HAP-1 (cell line): ENCODE measurements at regions not wholly inside any gene's neighbourhood (a gene's known extent, or its start where the extent isn't known, plus 50 kb on each side); places are given as distances from the start of the nearest gene placed in this dataset.
"Not testable (repeated sequence)": the region's sequence is repeated elsewhere in the genome, so short reads cannot be mapped to it uniquely, and the experiment has no call there.

Experiments used
- DNase-seq, 2 experiments: peaks; one replicate each; pipeline ENCODE4 v3.0.0-alpha.2; 2016 to 2020; ENCODE audit warnings: low spot score in 2 of 2
- H3K27me3 ChIP-seq: fragments of 250-450 bp; sonication (Bioruptor Pico); 2 replicates; pipeline ENCODE4 v1.5.1; 2020; ENCODE audit warnings: low read depth, mild to moderate bottlenecking, moderate library complexity
- H3K36me3 ChIP-seq: fragments of 250-450 bp; sonication (Bioruptor Pico); replicated peaks from 2 replicates; pipeline ENCODE4 v1.5.1; 2020; ENCODE audit warnings: mild to moderate bottlenecking
- H3K4me1 ChIP-seq: fragments of 250-450 bp; sonication (Bioruptor Pico); 2 replicates; pipeline ENCODE4 v1.5.1; 2020; ENCODE audit warnings: mild to moderate bottlenecking
- H3K4me3 ChIP-seq: fragments of 250-450 bp; sonication (Bioruptor Pico); 2 replicates; pipeline ENCODE4 v1.5.1; 2020; ENCODE audit warnings: mild to moderate bottlenecking, moderate library complexity
- H3K9me3 ChIP-seq: fragments of 250-450 bp; sonication (Bioruptor Pico); 2 replicates; pipeline ENCODE4 v1.5.1; 2020; ENCODE audit warnings: mild to moderate bottlenecking, moderate library complexity
- in situ Hi-C: fragments of 300-500 bp; cut with MboI; formaldehyde crosslinking; loops from 3 replicates; pipeline ENCODE4 v1.14.3; 2020; ENCODE audit warnings: low sequenced_read_pairs, inconsistent platforms, mixed read lengths

GRCh38 chr6:165129086-165129485 lies 180.3 kb downstream of the C6orf118 start:
- no peak for DNase-seq
- Histone ChIP-seq H3K27me3 (no peaks in the 10 kb centered on the region), H3K4me3 (no peak overlapping the region), H3K9me3 (no peaks in the 10 kb centered on the region), H3K4me1 (no peaks in the 10 kb centered on the region), H3K36me3 (no peaks in the 10 kb centered on the region)
- in situ Hi-C loops, result no loop called here

DNA sequence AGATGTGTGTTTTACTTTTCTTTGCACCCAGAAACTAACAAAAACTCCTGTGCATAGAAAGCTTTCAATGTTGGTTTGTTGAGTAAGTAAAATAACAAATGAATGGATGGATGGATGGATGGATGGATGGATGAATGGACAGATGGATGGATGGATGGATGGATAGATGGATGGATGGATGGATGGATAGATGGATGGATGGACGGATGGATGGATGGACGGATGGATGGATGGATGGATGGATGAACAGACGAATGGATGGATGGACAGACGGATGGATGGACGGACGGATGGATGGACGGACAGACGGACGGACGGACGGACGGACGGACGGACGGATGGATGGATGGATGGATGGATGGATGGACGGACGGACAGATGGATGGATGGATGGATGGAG lies 181.7 kb downstream of the C6orf118 start:
- DNase-seq, H3K4me3 ChIP-seq, in situ Hi-C loops, H3K9me3 ChIP-seq, H3K4me1 ChIP-seq, H3K36me3 ChIP-seq, H3K27me3 ChIP-seq: not testable (repeated sequence)

GRCh38 chr6:165124681-165125080 lies 184.7 kb downstream of the C6orf118 start:
- H3K9me3 ChIP-seq, H3K27me3 ChIP-seq, DNase-seq, H3K4me1 ChIP-seq, in situ Hi-C loops, H3K36me3 ChIP-seq, H3K4me3 ChIP-seq: not testable (repeated sequence)

DNA sequence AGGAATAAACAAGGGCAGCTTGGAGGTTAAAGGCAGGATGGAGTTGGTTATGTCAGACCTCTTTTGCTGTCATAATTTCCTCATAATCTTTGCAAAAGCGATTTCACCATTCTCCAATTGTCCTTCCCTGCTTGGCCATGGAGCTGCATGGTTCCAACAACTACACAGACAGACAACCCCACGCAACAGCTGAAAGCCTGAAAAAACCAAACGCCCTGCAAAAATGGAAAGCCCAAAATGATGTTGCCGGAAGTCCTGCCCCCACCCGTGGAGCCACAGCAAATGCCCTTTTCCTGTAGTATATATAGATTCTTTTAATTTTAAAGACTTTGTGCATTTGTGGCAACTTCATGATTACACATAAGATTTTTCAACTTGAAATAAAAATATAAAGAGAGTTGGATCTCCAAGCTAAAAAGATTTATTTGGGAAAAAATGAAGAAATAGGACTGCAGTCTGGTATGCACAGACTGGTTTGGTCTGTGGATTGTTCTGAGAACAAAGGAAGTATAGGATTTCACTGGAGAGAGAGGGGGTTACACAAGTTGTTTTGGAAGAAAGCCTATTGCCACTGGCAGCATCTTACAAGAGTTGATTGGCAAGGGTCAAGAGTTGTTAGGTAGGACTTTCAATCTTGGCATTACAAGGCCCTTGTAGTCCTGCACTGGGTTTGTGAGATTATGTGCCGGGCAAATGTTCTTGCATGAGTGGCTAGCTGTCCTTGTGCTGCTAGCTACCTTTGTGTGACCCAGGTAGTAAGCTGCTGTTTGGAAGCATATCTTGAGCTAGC lies 190.0 kb downstream of the C6orf118 start:
- Histone ChIP-seq H3K36me3 (no peaks in the 10 kb centered on the region), H3K9me3 (no peaks in the 10 kb centered on the region), H3K27me3 (no peaks in the 10 kb centered on the region), H3K4me1 (no peaks in the 10 kb centered on the region), H3K4me3 (no peak overlapping the region)
- DNase-seq, result no peak
- in situ Hi-C loops, result no loop called here

- Histone ChIP-seq H3K36me3 (no peaks in the 10 kb centered on the region), H3K27me3 (no peaks in the 10 kb centered on the region), H3K9me3 (no peaks in the 10 kb centered on the region), H3K4me3 (no peak overlapping the region), H3K4me1 (no peaks in the 10 kb centered on the region)
- in situ Hi-C loops, result no loop called here
- DNase-seq, result no peak
Measured at GRCh38 chr6:165118736-165119135, 190.7 kb downstream of the C6orf118 start.

DNA sequence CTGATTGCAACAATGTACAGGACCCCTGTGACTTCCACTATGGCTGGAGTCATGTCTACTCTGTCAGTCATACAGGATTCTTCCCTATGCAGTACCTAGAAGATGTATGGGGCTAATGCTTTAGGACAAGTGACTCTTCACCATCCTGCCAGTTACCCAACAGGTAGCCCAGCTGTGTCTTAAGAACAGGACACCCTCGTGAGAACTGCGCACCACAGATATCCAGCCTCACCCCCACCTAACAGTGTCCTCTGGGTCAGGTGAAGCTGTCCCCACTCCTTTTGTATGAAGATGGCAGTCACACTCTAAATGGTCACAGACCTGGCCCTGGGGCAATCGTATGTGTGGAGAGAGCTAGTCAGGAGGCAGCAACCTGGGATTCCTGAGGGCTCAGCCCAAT lies 191.6 kb downstream of the C6orf118 start:
- DNase-seq, result no peak
- H3K27me3 ChIP-seq, result no peaks in the 10 kb centered on the region
- no peaks in the 10 kb centered on the region for H3K36me3 ChIP-seq
- H3K4me1 ChIP-seq, result no peaks in the 10 kb centered on the region
- in situ Hi-C loops, result no loop called here
- H3K4me3 ChIP-seq, result no peak overlapping the region
- no peaks in the 10 kb centered on the region for H3K9me3 ChIP-seq

DNA sequence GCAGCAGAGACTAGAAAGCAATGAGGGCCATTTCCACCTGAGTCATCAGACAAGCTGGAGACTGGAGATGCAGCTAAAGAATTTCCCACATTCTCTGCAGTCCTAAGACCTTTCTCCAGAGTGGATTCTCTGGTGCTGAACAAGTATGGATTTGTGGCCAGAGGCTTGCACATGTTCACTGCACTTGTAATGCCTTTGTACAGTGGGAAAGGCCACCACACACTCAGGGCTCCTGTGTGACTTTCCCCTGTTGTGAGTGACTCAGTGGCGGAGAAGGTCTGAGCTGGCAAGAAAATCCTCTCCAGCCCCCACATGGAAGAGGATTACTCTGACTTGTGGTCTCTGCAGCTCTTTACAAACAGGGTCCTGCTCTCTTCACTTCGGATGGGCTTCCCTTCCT lies 192.3 kb downstream of the C6orf118 start:
- Histone ChIP-seq H3K4me1 (no peaks in the 10 kb centered on the region), H3K9me3 (no peaks in the 10 kb centered on the region), H3K36me3 (no peaks in the 10 kb centered on the region), H3K4me3 (no peak overlapping the region), H3K27me3 (no peaks in the 10 kb centered on the region)
- no peak for DNase-seq
- in situ Hi-C loops, result no loop called here

DNA sequence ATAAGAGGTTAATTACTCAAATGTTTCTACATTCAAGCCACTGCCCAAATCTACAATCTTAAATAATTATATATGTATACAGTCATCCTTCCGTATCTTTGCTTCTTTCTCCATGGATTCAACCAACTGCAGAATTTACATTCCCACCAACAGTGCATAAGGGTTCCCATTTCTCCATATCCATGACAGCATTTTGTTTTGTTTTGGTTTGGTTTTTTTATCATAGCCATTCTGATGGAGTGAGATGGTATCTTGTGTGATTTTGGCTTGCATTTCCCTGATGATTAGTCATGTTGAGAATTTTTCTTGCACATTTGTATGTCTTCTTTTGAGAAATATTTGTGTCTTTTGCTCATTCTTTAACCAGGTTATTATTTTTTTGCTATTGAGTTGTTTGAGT lies 198.5 kb downstream of the C6orf118 start:
- Histone ChIP-seq H3K4me1 (no peaks in the 10 kb centered on the region), H3K36me3 (no peaks in the 10 kb centered on the region), H3K4me3 (no peak overlapping the region), H3K9me3 (no peaks in the 10 kb centered on the region), H3K27me3 (no peaks in the 10 kb centered on the region)
- in situ Hi-C loops, result no loop called here
- DNase-seq, result no peak

GRCh38 chr6:165109011-165109410 lies 200.4 kb downstream of the C6orf118 start:
- Histone ChIP-seq H3K27me3 (no peaks in the 10 kb centered on the region), H3K4me3 (no peak overlapping the region), H3K4me1 (no peaks in the 10 kb centered on the region), H3K36me3 (no peaks in the 10 kb centered on the region), H3K9me3 (no peaks in the 10 kb centered on the region)
- DNase-seq, result no peak
- in situ Hi-C loops, result no loop called here

DNA sequence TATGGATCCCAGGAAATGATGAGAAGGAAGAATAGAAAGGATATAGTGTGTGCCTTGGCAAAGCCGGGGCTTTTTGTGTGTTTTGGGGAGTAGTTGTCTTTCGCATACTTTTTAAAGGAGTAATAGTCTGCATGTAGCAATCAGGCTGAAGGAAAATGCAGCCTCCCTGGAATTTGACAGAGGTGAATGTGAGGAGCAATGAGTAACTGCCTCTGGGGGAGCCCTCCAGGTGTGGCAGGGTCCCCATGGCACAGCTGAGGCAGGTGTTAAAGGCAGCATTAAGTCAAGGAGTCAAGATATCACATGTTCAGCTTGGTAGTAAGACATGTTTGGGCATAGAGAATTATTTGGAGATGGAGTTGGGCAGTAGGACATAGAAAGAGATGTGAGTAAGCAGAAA lies 203.1 kb downstream of the C6orf118 start:
- H3K4me1 ChIP-seq, result no peaks in the 10 kb centered on the region
- H3K9me3 ChIP-seq, result no peaks in the 10 kb centered on the region
- H3K4me3 ChIP-seq, result no peak overlapping the region
- in situ Hi-C loops, result no loop called here
- no peaks in the 10 kb centered on the region for H3K27me3 ChIP-seq
- no peak for DNase-seq
- no peaks in the 10 kb centered on the region for H3K36me3 ChIP-seq

DNA sequence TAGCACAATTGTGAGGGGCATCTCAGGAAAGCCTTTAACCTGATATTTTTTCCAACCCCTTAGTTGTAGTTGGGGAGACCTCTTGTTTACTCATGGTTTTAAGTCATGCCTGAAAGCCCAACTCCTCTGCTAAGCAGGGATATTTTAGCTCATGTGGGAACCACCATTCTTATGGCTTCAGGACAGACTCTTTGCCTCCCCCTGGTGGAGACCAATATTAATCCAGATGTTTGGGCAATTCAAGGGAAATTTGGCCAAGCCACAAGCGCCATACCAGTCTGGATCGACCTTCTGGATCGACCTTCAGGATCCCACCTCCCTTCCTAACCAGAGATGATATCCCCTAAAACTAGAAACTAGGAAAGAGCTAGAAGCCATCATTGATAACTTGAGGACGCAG lies 211.2 kb downstream of the C6orf118 start:
- in situ Hi-C loops, result no loop called here
- peak; percentile 27 to 57 for DNase-seq
- H3K27me3 ChIP-seq, result no peaks in the 10 kb centered on the region
- H3K36me3 ChIP-seq, result no peaks in the 10 kb centered on the region
- no peak overlapping the region for H3K4me3 ChIP-seq
- H3K4me1 ChIP-seq, result no peaks in the 10 kb centered on the region
- no peaks in the 10 kb centered on the region for H3K9me3 ChIP-seq

- Histone ChIP-seq H3K27me3 (no peaks in the 10 kb centered on the region), H3K4me3 (no peak overlapping the region), H3K36me3 (no peaks in the 10 kb centered on the region), H3K4me1 (no peaks in the 10 kb centered on the region), H3K9me3 (no peaks in the 10 kb centered on the region)
- DNase-seq, result no peak
- in situ Hi-C loops, result no loop called here
Measured at GRCh38 chr6:165096868-165097267, 212.5 kb downstream of the C6orf118 start.

GRCh38 chr6:165096209-165096608 lies 213.2 kb downstream of the C6orf118 start:
- H3K9me3 ChIP-seq, result no peaks in the 10 kb centered on the region
- H3K4me1 ChIP-seq, result no peaks in the 10 kb centered on the region
- in situ Hi-C loops, result no loop called here
- no peaks in the 10 kb centered on the region for H3K27me3 ChIP-seq
- DNase-seq, result no peak
- no peak overlapping the region for H3K4me3 ChIP-seq
- H3K36me3 ChIP-seq, result no peaks in the 10 kb centered on the region

GRCh38 chr6:165092881-165093595 lies 216.4 kb downstream of the C6orf118 start:
- no peaks in the 10 kb centered on the region for H3K9me3 ChIP-seq
- H3K4me3 ChIP-seq, result no peak overlapping the region
- no peaks in the 10 kb centered on the region for H3K4me1 ChIP-seq
- in situ Hi-C loops, result no loop called here
- DNase-seq, result no peak
- H3K36me3 ChIP-seq, result no peaks in the 10 kb centered on the region
- H3K27me3 ChIP-seq, result no peaks in the 10 kb centered on the region
